SU-DHL-6 (cell line): ENCODE measurements at regions not wholly inside any gene's neighbourhood (a gene's known extent, or its start where the extent isn't known, plus 50 kb on each side); places are given as distances from the start of the nearest gene placed in this dataset.

ENCODE experiments used
- CTCF ChIP-seq: fragments of 200-600 bp; sonication (generic); IDR thresholded peaks from one replicate; pipeline ENCODE4 v1.5.1; 2017; ENCODE audit warnings: antibody characterized with exemption, mild to moderate bottlenecking, low read length, moderate library complexity; ENCODE audit not compliant: insufficient read depth, poor library complexity, severe bottlenecking
- EZH2phosphoT487 ChIP-seq: fragments of 200-600 bp; sonication (generic), shearing (Covaris generic); conservative IDR thresholded peaks from 2 replicates; pipeline ENCODE4 v1.6.1; 2018; ENCODE audit warnings: mild to moderate bottlenecking, antibody characterized with exemption, low read length, moderate library complexity, mixed read lengths

DNA sequence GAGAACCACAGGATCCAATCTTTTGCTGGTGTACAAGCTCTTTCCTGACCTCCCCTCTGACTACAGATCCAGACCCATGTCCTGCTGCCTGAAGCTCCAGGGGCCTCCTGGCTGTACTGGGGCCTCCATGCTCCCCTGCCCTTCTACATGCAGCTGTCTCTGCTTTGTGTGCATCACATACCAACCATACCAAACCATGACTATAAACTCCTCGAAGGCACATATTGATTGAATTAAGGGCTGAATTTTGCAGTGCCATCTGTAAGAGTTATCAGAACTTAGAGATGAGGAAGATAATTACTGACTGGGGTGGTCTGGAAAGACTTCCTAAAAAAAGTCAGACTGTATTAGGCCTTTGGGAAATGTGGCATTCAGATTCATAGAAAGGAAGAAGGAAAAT is 139.9 kb upstream of the CXCR4 start:
- TF ChIP-seq CTCF (no peak), EZH2phosphoT487 (no peak)
